Activated B cell treated with CpG ODN at 0.5 μM for 24 hours (primary cell): ENCODE measurements at regions not wholly inside any gene's neighbourhood (a gene's known extent, or its start where the extent isn't known, plus 50 kb on each side); places are given as distances from the start of the nearest gene placed in this dataset.

Source experiments
- ATAC-seq: fragments of 200-7000 bp; cut with Tn5 transposase; one replicate; pipeline ENCODE4 v1.10.0; 2021; ENCODE audit warnings: low read depth, mild to moderate bottlenecking, moderate library complexity
- CTCF ChIA-PET: fragments of 350-600 bp; sonication (Branson Sonifier 250); formaldehyde crosslinking; loops from one replicate; lab custom pipeline; 2021; ENCODE audit warnings: antibody characterized with exemption; lab: Charles Lee
- POLR2A ChIA-PET: fragments of 350-600 bp; sonication (Branson Sonifier 250); formaldehyde crosslinking; loops from one replicate; lab custom pipeline; 2021; ENCODE audit warnings: antibody characterized with exemption; lab: Charles Lee
- DNase-seq: peaks from one replicate; pipeline ENCODE4 v3.0.0; 2022
- H3K27ac Mint-ChIP-seq: one replicate; pipeline ENCODE4 v1.8.0; 2020; ENCODE audit warnings: mixed read lengths
- H3K27me3 Mint-ChIP-seq: one replicate; pipeline ENCODE4 v1.8.0; 2021; ENCODE audit warnings: mixed read lengths
- H3K36me3 Mint-ChIP-seq: one replicate; pipeline ENCODE4 v1.8.0; 2021; ENCODE audit warnings: low read depth, mixed read lengths
- H3K4me1 Mint-ChIP-seq: one replicate; pipeline ENCODE4 v1.8.0; 2021; ENCODE audit warnings: mixed read lengths
- H3K4me3 Mint-ChIP-seq: one replicate; pipeline ENCODE4 v1.8.0; 2020; ENCODE audit warnings: mild to moderate bottlenecking, mixed read lengths
- H3K9me3 Mint-ChIP-seq: one replicate; pipeline ENCODE4 v1.8.0; 2020; ENCODE audit warnings: mixed read lengths
- intact Hi-C: fragments of 100-400 bp; cut with micrococcal nuclease; formaldehyde crosslinking; loops from one replicate; pipeline ENCODE4 v1.15.1; 2024
- TF ChIP-seq, protein P1 (sequence below): fragments of 200-600 bp; IDR thresholded peaks from one replicate; pipeline ENCODE4 v1.8.0; 2022; ENCODE audit warnings: antibody characterized with exemption, mild to moderate bottlenecking

DNA sequence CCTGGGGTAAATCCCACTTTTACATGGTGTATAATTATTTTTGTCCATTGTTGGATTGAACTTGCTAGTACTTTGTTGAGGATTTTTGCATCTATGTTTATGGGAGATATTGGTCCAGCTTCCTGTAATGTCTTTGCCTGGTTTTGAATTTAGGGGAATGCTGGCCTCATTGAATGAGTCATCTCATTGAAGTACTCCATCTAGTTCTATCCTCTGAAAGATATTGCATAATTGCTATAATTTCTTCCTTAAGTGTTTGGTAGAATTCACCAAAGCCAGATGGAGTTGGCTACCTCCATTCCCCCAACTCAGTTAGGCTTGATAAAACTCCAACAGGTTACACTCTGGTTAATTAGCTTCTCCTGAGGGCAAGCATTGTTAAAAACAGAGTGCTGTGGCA lies 237.4 kb upstream of the TGFBR2 start:
- no peak overlapping the region for H3K27ac Mint-ChIP-seq

GRCh38 chr3:30370681-30371271 lies 235.6 kb upstream of the TGFBR2 start:
- H3K36me3 Mint-ChIP-seq: no peaks in the 10 kb centered on the region
- no peaks in the 10 kb centered on the region for H3K9me3 Mint-ChIP-seq
- peaks cover 8% of the 10 kb centered on the region for H3K27me3 Mint-ChIP-seq
- no peaks in the 10 kb centered on the region for H3K4me1 Mint-ChIP-seq
- ChIA-PET CTCF (no interaction called here), POLR2A (no interaction called here)
- TF ChIP-seq, protein P1, sequence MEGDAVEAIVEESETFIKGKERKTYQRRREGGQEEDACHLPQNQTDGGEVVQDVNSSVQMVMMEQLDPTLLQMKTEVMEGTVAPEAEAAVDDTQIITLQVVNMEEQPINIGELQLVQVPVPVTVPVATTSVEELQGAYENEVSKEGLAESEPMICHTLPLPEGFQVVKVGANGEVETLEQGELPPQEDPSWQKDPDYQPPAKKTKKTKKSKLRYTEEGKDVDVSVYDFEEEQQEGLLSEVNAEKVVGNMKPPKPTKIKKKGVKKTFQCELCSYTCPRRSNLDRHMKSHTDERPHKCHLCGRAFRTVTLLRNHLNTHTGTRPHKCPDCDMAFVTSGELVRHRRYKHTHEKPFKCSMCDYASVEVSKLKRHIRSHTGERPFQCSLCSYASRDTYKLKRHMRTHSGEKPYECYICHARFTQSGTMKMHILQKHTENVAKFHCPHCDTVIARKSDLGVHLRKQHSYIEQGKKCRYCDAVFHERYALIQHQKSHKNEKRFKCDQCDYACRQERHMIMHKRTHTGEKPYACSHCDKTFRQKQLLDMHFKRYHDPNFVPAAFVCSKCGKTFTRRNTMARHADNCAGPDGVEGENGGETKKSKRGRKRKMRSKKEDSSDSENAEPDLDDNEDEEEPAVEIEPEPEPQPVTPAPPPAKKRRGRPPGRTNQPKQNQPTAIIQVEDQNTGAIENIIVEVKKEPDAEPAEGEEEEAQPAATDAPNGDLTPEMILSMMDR: no peak
- no peak overlapping the region for H3K4me3 Mint-ChIP-seq
- DNase-seq: no peak
- no peak overlapping the region for H3K27ac Mint-ChIP-seq
- intact Hi-C loops: no loop called here
- ATAC-seq: no peak

More for the DNA sequence above, 237.4 kb upstream of the TGFBR2 start:
- intact Hi-C loops: loop anchor here (2.0 kb wide), 1 partner anchor 14 kb away; no protein-coding TSS in a partner anchor
- Mint-ChIP-seq H3K4me3 (no peak overlapping the region), H3K4me1 (no peaks in the 10 kb centered on the region), H3K27me3 (peaks cover 8% of the 10 kb centered on the region), H3K36me3 (no peaks in the 10 kb centered on the region), H3K9me3 (no peaks in the 10 kb centered on the region)
- POLR2A ChIA-PET: no interaction called here
- CTCF ChIA-PET: interaction anchor here (1.0 kb wide), 1 partner anchor 170 kb away, joined by 3 read pairs; no protein-coding TSS in a partner anchor
- DNase-seq (no peak), ATAC-seq (no peak)
- TF ChIP-seq, protein P1: no peak

DNA sequence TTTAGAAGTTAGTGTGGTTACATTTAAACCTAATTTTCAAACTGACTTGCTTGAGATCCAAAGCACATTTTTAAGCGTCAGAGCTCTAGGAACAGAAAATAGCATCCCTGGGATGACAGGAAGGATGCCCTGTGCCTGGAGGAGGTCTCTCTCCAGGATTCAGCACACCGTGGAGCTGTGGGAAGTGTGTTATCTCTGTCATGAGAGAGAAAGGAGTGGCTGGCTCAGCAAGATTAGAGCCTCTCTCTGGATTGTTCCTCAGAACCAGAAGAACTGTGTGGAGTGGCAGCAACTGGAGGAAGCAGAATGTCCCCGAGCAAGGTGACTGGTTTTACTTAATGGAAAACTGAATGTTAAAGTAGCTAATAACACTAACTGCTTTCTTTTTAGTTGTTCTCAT lies 233.6 kb upstream of the TGFBR2 start:
- ChIA-PET CTCF (no interaction called here), POLR2A (no interaction called here)
- DNase-seq (no peak), ATAC-seq (no peak)
- Mint-ChIP-seq H3K27me3 (peaks cover 8% of the 10 kb centered on the region), H3K27ac (no peak overlapping the region), H3K4me1 (no peaks in the 10 kb centered on the region), H3K9me3 (no peaks in the 10 kb centered on the region), H3K36me3 (no peaks in the 10 kb centered on the region), H3K4me3 (no peak overlapping the region)
- intact Hi-C loops: no loop called here
- TF ChIP-seq, protein P1: no peak

GRCh38 chr3:30384546-30385072 lies 221.8 kb upstream of the TGFBR2 start:
- POLR2A ChIA-PET: no interaction called here

DNA sequence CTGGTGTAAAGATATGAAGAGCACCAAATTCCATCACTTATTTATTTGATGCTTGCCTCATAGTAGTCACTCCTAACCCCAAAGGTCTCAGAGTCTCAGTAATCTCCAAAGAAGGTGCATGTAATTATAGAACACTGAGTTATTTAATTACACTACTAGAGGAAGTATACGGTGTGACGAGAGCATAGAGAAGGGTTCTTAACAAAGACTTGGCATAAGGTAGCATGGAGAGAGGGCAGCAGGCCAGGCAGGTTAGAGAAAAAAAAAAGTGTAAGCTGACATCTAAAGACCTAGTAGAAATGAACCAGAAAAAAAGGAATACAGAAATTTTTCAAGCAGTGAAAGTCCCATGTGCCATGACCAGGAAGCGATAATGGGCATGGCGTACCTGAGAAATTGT lies 213.3 kb upstream of the TGFBR2 start:
- H3K9me3 Mint-ChIP-seq: no peaks in the 10 kb centered on the region
- no peaks in the 10 kb centered on the region for H3K27me3 Mint-ChIP-seq
- CTCF ChIA-PET: no interaction called here
- H3K27ac Mint-ChIP-seq: no peak overlapping the region
- POLR2A ChIA-PET: no interaction called here
- peaks cover 3% of the 10 kb centered on the region for H3K4me1 Mint-ChIP-seq
- TF ChIP-seq, protein P1: no peak
- DNase-seq (no peak), ATAC-seq (no peak)
- no peak overlapping the region for H3K4me3 Mint-ChIP-seq
- intact Hi-C loops: no loop called here
- no peaks in the 10 kb centered on the region for H3K36me3 Mint-ChIP-seq

More at GRCh38 chr3:30384546-30385072, 221.8 kb upstream of the TGFBR2 start:
- H3K36me3 Mint-ChIP-seq: no peaks in the 10 kb centered on the region
- CTCF ChIA-PET: no interaction called here
- H3K4me1 Mint-ChIP-seq: peaks cover 11% of the 10 kb centered on the region
- ATAC-seq (no peak), DNase-seq (no peak)
- H3K9me3 Mint-ChIP-seq: no peaks in the 10 kb centered on the region
- H3K4me3 Mint-ChIP-seq: no peak overlapping the region
- intact Hi-C loops: no loop called here
- H3K27me3 Mint-ChIP-seq: no peaks in the 10 kb centered on the region
- H3K27ac Mint-ChIP-seq: no peak overlapping the region
- TF ChIP-seq, protein P1: no peak
